ENCODE measurements at regions not wholly inside any gene's neighbourhood (a gene's known extent, or its start where the extent isn't known, plus 50 kb on each side); places are given as distances from the start of the nearest gene placed in this dataset.

DNA sequence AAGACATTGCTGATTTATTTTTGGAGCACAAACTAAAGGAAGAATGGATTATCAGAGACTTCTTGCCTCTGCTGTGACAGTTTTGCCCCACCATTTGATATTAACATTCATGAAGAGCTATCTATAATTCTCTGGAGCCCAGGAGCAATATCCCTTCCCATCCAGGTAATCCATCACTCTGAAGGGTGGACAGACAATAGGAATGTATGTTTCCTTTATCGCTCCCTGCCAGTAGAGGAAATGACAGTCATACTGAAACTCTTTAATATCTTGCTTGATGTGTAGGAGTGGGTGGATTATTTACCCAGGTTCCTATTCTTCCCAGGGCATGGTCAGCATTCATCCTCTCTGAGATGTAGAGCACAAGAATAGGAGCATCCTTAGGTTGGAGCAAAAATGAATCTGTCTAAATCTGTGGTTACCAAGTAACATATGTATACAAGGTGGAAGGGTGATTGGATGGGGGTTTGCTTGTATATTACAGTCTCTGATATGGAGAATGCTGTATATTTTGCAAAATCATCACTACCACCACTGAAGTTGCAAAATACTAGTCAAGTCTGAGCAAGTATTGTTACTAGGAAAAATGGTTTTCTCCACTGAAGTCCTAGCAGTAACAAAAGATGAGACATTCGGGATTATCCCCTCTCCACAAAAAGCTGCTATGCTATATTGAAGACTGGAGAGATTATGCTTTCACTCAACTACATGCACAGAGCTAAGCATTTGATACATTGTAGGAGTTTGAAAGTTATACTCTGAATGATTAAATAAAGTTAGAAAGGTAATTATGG, 151.6 kb downstream of the CBLL2 start:
- TF ChIP-seq, protein P1, sequence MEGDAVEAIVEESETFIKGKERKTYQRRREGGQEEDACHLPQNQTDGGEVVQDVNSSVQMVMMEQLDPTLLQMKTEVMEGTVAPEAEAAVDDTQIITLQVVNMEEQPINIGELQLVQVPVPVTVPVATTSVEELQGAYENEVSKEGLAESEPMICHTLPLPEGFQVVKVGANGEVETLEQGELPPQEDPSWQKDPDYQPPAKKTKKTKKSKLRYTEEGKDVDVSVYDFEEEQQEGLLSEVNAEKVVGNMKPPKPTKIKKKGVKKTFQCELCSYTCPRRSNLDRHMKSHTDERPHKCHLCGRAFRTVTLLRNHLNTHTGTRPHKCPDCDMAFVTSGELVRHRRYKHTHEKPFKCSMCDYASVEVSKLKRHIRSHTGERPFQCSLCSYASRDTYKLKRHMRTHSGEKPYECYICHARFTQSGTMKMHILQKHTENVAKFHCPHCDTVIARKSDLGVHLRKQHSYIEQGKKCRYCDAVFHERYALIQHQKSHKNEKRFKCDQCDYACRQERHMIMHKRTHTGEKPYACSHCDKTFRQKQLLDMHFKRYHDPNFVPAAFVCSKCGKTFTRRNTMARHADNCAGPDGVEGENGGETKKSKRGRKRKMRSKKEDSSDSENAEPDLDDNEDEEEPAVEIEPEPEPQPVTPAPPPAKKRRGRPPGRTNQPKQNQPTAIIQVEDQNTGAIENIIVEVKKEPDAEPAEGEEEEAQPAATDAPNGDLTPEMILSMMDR (IDR thresholded peaks at IDR 0.05; ENCODE audit: low read length), result no peak
- no peak for TF ChIP-seq EZH2 (optimal IDR thresholded peaks at IDR 0.05; ENCODE audit: low read depth, low read length)
- TF ChIP-seq EZH2phosphoT487 (IDR thresholded peaks at IDR 0.05; ENCODE audit: low read length), result no peak

Data from MM.1S (cell line).